Kidney (tissue), 13 donors: ENCODE measurements at regions not wholly inside any gene's neighbourhood (a gene's known extent, or its start where the extent isn't known, plus 50 kb on each side); places are given as distances from the start of the nearest gene placed in this dataset.

Source experiments
- DNase-seq, 5 donors: peaks; one replicate each; pipeline ENCODE4 v3.0.0-alpha.2; 2013 to 2020
- FAIRE-seq: peaks from 2 replicates; lab custom pipeline; 2012; peaks lifted over from hg19 to GRCh38; lab: Jason Lieb, UNC
- H3K27ac ChIP-seq, 2 donors: one replicate each; pipeline ENCODE4 v1.7.0; 2013; ENCODE audit warnings: low read depth in 2 of 2, low read length in 2 of 2, inconsistent platforms in 1 of 2
- H3K27me3 ChIP-seq: one replicate; pipeline ENCODE4 v1.7.1; 2013; ENCODE audit warnings: low read length, inconsistent platforms; ENCODE audit not compliant: control insufficient read depth, insufficient read depth
- H3K36me3 ChIP-seq, 3 donors: one replicate each; pipeline versions ENCODE4 v1.7.0 to v1.7.1; 2013; ENCODE audit warnings: low read length in 3 of 3, control low read depth in 1 of 3, inconsistent platforms in 1 of 3; ENCODE audit not compliant: insufficient read depth in 3 of 3, control insufficient read depth in 2 of 3
- H3K4me1 ChIP-seq, 3 donors: one replicate each; pipeline versions ENCODE4 v1.7.0 to v1.7.1; 2013; ENCODE audit warnings: low read length in 3 of 3, inconsistent platforms in 1 of 3, low read depth in 1 of 3; ENCODE audit not compliant: control insufficient read depth in 2 of 3, insufficient read depth in 2 of 3
- H3K4me3 ChIP-seq, 3 donors: one replicate each; pipeline versions ENCODE4 v1.7.0 to v1.8.1; 2013; ENCODE audit warnings: low read length in 3 of 3, control low read depth in 1 of 3, inconsistent platforms in 1 of 3
- H3K9ac ChIP-seq, 3 donors: one replicate each; pipeline versions ENCODE4 v1.7.0 to v1.7.1; 2013; ENCODE audit warnings: low read length in 3 of 3, control low read depth in 1 of 3, inconsistent platforms in 1 of 3
- H3K9me3 ChIP-seq, 3 donors: one replicate each; pipeline versions ENCODE4 v1.7.0 to v1.7.1; 2013; ENCODE audit warnings: low read length in 3 of 3, control low read depth in 1 of 3, inconsistent platforms in 1 of 3; ENCODE audit not compliant: control insufficient read depth in 2 of 3, insufficient read depth in 1 of 3
- CTCF ChIP-seq: IDR thresholded peaks from 3 replicates; pipeline ENCODE4 v1.5.1; 2012; ENCODE audit warnings: mild to moderate bottlenecking, moderate library complexity, borderline replicate concordance; ENCODE audit not compliant: insufficient read depth; ENCODE audit errors: extremely low read depth
- intact Hi-C: fragments of 100-400 bp; cut with DNase I; formaldehyde crosslinking; loops from one replicate; pipeline ENCODE4 v1.11.1; 2022
- donor health status: control.
- donor health status: control.
- donor health status: control.
- donor health status: control.
- donor health status: control.
- donor health status: DM: yes; HTN: yes; CAD: no.
- donor health status: Normal renal cell carcinoma (clear cell type).

- intact Hi-C loops: loop anchor here (10.0 kb wide), 1 partner anchor 297 kb away; no protein-coding TSS in a partner anchor
- Histone ChIP-seq H3K9ac (no peak overlapping the region), H3K4me3 (no peak overlapping the region), H3K9me3 (no peaks in the 10 kb centered on the region), H3K27ac (no peak overlapping the region), H3K27me3 (no peaks in the 10 kb centered on the region), H3K4me1 (no peaks in the 10 kb centered on the region), H3K36me3 (no peaks in the 10 kb centered on the region)
- DNase-seq: no peak
- FAIRE-seq: no peak
- no peak for TF ChIP-seq CTCF
Observed at GRCh38 chr20:9912290-9912689, 73.4 kb upstream of the PAK5 start.

GRCh38 chr20:9911519-9911918 is 72.6 kb upstream of the PAK5 start:
- DNase-seq (no peak), FAIRE-seq (no peak)
- no peaks in the 10 kb centered on the region for H3K36me3 ChIP-seq
- TF ChIP-seq CTCF: no peak
- H3K4me1 ChIP-seq: no peaks in the 10 kb centered on the region
- no peak overlapping the region for H3K4me3 ChIP-seq
- H3K9me3 ChIP-seq: no peaks in the 10 kb centered on the region
- no peak overlapping the region for H3K9ac ChIP-seq
- H3K27ac ChIP-seq: no peak overlapping the region
- intact Hi-C loops: loop anchor here (10.0 kb wide), 1 partner anchor 297 kb away; no protein-coding TSS in a partner anchor
- no peaks in the 10 kb centered on the region for H3K27me3 ChIP-seq

- no peak for TF ChIP-seq CTCF
- no peaks in the 10 kb centered on the region for H3K36me3 ChIP-seq
- no peaks in the 10 kb centered on the region for H3K9me3 ChIP-seq
- no peak for DNase-seq
- H3K4me3 ChIP-seq: no peak overlapping the region
- intact Hi-C loops: no loop called here
- no peak overlapping the region for H3K9ac ChIP-seq
- H3K27ac ChIP-seq: no peak overlapping the region
- FAIRE-seq: no peak
- no peaks in the 10 kb centered on the region for H3K4me1 ChIP-seq
- no peaks in the 10 kb centered on the region for H3K27me3 ChIP-seq
Observed at GRCh38 chr20:9909167-9909566, 70.3 kb upstream of the PAK5 start.

GRCh38 chr20:9903048-9903655 is 64.3 kb upstream of the PAK5 start:
- DNase-seq: peak in 3 of 5 donors; percentile 12 to 29 (median 22)
- intact Hi-C loops: no loop called here

More at GRCh38 chr20:9903048-9903655, 64.3 kb upstream of the PAK5 start:
- no peaks in the 10 kb centered on the region for H3K27me3 ChIP-seq
- no peak for FAIRE-seq
- H3K4me3 ChIP-seq: no peak overlapping the region
- no peak overlapping the region for H3K27ac ChIP-seq
- TF ChIP-seq CTCF: no peak
- no peak overlapping the region for H3K9ac ChIP-seq
- peaks cover 0 to 2% (median 0%) of the 10 kb centered on the region in 3 donors for H3K9me3 ChIP-seq
- no peaks in the 10 kb centered on the region for H3K4me1 ChIP-seq
- no peaks in the 10 kb centered on the region for H3K36me3 ChIP-seq
